ENCODE measurements at regions not wholly inside any gene's neighbourhood (a gene's known extent, or its start where the extent isn't known, plus 50 kb on each side); places are given as distances from the start of the nearest gene placed in this dataset.

DNA sequence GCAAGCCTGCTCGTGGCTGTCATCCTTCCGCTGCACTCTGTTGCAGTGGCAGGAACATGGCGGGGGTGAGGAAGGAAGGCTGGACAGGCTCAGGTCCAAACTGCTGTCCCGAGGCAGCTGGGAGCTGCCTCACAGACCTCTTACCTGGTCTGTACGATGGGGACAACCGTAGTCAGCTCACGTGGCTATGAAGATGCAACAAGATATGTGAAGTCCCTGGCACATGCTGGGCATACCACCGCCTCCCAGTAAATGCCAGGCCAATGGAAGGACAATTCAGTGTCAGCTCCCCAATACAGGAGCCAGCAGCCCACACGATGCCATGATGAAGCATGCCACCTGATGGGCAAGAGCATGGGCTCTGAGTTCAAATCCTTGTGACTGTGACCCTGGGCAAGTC, 344.4 kb downstream of the CYRIA start:
- H3K27me3 ChIP-seq (replicated peaks; ENCODE audit: insufficient read depth) = no peaks in the 10 kb centered on the region
- intact Hi-C loops (cut with DNase I) = no loop called here
- H3K27ac ChIP-seq = no peak overlapping the region
- no peaks in the 10 kb centered on the region for H3K36me3 ChIP-seq
- WGBS = 85% methylated on average over 9 of the region's 9 CpGs
- H3K4me1 ChIP-seq (replicated peaks) = no peaks in the 10 kb centered on the region
- H3K9me3 ChIP-seq = no peaks in the 10 kb centered on the region
- DNase-seq (ENCODE audit: low spot score) = no peak
- TF ChIP-seq POLR2AphosphoS5 (IDR thresholded peaks at IDR 0.05) = no peak
- no peak for TF ChIP-seq POLR2A (IDR thresholded peaks at IDR 0.05)
- TF ChIP-seq, protein P1, sequence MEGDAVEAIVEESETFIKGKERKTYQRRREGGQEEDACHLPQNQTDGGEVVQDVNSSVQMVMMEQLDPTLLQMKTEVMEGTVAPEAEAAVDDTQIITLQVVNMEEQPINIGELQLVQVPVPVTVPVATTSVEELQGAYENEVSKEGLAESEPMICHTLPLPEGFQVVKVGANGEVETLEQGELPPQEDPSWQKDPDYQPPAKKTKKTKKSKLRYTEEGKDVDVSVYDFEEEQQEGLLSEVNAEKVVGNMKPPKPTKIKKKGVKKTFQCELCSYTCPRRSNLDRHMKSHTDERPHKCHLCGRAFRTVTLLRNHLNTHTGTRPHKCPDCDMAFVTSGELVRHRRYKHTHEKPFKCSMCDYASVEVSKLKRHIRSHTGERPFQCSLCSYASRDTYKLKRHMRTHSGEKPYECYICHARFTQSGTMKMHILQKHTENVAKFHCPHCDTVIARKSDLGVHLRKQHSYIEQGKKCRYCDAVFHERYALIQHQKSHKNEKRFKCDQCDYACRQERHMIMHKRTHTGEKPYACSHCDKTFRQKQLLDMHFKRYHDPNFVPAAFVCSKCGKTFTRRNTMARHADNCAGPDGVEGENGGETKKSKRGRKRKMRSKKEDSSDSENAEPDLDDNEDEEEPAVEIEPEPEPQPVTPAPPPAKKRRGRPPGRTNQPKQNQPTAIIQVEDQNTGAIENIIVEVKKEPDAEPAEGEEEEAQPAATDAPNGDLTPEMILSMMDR (IDR thresholded peaks at IDR 0.05) = no peak
- H3K4me3 ChIP-seq = no peak overlapping the region

DNA sequence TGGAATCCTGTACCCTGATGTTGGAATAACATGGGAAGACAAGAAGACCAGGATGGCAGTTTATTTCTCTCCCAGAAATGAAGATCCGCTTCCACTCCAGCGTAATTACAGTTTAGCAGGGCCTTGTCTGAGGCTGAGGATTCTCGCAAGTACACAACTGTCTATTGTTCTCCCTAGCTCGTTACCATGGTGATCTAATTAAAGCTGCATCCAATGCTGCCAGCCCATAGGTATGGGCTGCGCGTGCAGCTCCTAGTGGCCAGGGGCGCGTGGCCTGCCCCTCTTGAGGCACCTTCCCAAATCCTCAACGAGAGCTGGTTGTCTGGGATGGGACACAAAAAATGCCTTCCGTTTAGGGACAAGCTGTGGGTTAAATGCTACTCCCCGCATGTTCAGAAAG, 344.9 kb downstream of the CYRIA start:
- Histone ChIP-seq H3K36me3 (no peaks in the 10 kb centered on the region), H3K4me3 (no peak overlapping the region), H3K27ac (no peak overlapping the region), H3K9me3 (no peaks in the 10 kb centered on the region), H3K27me3 (replicated peaks; ENCODE audit: insufficient read depth) (no peaks in the 10 kb centered on the region), H3K4me1 (replicated peaks) (no peaks in the 10 kb centered on the region)
- intact Hi-C loops (cut with DNase I) = no loop called here
- TF ChIP-seq POLR2A (IDR thresholded peaks at IDR 0.05) (no peak), POLR2AphosphoS5 (IDR thresholded peaks at IDR 0.05) (no peak)
- TF ChIP-seq, protein P1 (IDR thresholded peaks at IDR 0.05) = no peak
- WGBS = 81% methylated on average over 11 of the region's 11 CpGs
- DNase-seq (ENCODE audit: low spot score) = no peak

GRCh38 chr2:16319551-16320121, 346.0 kb downstream of the CYRIA start:
- intact Hi-C loops (cut with DNase I) = no loop called here
- WGBS = 46% methylated on average over 12 of the region's 12 CpGs
- no peaks in the 10 kb centered on the region for H3K27me3 ChIP-seq (replicated peaks; ENCODE audit: insufficient read depth)
- no peaks in the 10 kb centered on the region for H3K4me1 ChIP-seq (replicated peaks)
- DNase-seq (ENCODE audit: low spot score) = peak; percentile 9
- no peaks in the 10 kb centered on the region for H3K9me3 ChIP-seq
- H3K27ac ChIP-seq = no peak overlapping the region
- H3K36me3 ChIP-seq = no peaks in the 10 kb centered on the region
- TF ChIP-seq POLR2AphosphoS5 (IDR thresholded peaks at IDR 0.05) = no peak
- no peak for TF ChIP-seq POLR2A (IDR thresholded peaks at IDR 0.05)
- TF ChIP-seq, protein P1 (IDR thresholded peaks at IDR 0.05) = no peak
- H3K4me3 ChIP-seq = no peak overlapping the region

GRCh38 chr2:16318474-16319195, 347.0 kb downstream of the CYRIA start:
- no peaks in the 10 kb centered on the region for H3K9me3 ChIP-seq
- no peak overlapping the region for H3K27ac ChIP-seq
- no peaks in the 10 kb centered on the region for H3K4me1 ChIP-seq (replicated peaks)
- WGBS = 55% methylated on average over 4 of the region's 4 CpGs
- no peak for DNase-seq (ENCODE audit: low spot score)
- intact Hi-C loops (cut with DNase I) = no loop called here
- no peaks in the 10 kb centered on the region for H3K36me3 ChIP-seq
- no peaks in the 10 kb centered on the region for H3K27me3 ChIP-seq (replicated peaks; ENCODE audit: insufficient read depth)
- TF ChIP-seq POLR2A (IDR thresholded peaks at IDR 0.05) (no peak), POLR2AphosphoS5 (IDR thresholded peaks at IDR 0.05) (no peak)
- TF ChIP-seq, protein P1 (IDR thresholded peaks at IDR 0.05) = no peak
- H3K4me3 ChIP-seq = no peak overlapping the region

DNA sequence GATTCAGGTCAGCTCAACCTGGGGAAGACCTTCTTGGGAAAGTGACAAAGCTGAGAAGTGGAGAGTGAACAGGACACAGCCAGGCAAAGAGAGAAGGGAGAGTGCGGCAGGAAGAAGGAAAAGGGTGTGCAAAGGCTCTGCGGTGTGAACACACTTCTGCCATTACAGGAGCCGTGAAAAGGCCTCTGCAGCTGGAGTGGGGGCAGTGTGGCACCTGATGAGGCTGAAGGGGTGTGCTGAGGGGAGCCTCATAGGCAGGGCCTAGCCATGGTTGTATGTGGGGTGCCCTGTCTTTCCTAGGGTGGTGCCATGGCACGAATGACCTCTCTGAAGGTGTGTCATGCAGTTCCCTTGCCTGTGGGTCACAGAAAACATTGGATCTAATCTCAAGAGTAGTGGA, 347.6 kb downstream of the CYRIA start:
- Histone ChIP-seq H3K4me3 (no peak overlapping the region), H3K36me3 (no peaks in the 10 kb centered on the region), H3K9me3 (no peaks in the 10 kb centered on the region), H3K27ac (no peak overlapping the region), H3K4me1 (replicated peaks) (no peaks in the 10 kb centered on the region), H3K27me3 (replicated peaks; ENCODE audit: insufficient read depth) (no peaks in the 10 kb centered on the region)
- TF ChIP-seq POLR2AphosphoS5 (IDR thresholded peaks at IDR 0.05) = no peak
- TF ChIP-seq, protein P1 (IDR thresholded peaks at IDR 0.05) = no peak
- TF ChIP-seq POLR2A (IDR thresholded peaks at IDR 0.05) = no peak
- 90% methylated on average over 4 of the region's 4 CpGs for WGBS
- intact Hi-C loops (cut with DNase I) = no loop called here
- no peak for DNase-seq (ENCODE audit: low spot score)
